ENCODE measurements at regions not wholly inside any gene's neighbourhood (a gene's known extent, or its start where the extent isn't known, plus 50 kb on each side); places are given as distances from the start of the nearest gene placed in this dataset.

GRCh38 chr13:26855071-26855470 is 94.5 kb upstream of the GPR12 start:
- TF ChIP-seq CTCF (IDR thresholded peaks at IDR 0.05): no peak
- TF ChIP-seq POLR2A (IDR thresholded peaks at IDR 0.05): no peak
